Transverse colon (tissue), 4 donors: ENCODE measurements at regions not wholly inside any gene's neighbourhood (a gene's known extent, or its start where the extent isn't known, plus 50 kb on each side); places are given as distances from the start of the nearest gene placed in this dataset.

Experiments used
- CTCF ChIP-seq, 5 experiments: fragments of 200-600 bp in 3 of 5; fragments of 450-650 bp in 2 of 5; sonication (generic) in 3 of 5; IDR thresholded peaks; 1 replicate in 2 of 5; 2 replicates in 3 of 5; pipeline ENCODE4 v1.5.1; 2016 to 2017; ENCODE audit warnings: antibody characterized with exemption in 5 of 5, inconsistent platforms in 3 of 5, mild to moderate bottlenecking in 2 of 5, moderate library complexity in 1 of 5
- EP300 ChIP-seq: sonication (generic); formaldehyde crosslinking; IDR thresholded peaks from one replicate; pipeline ENCODE4 v1.6.1; 2017; ENCODE audit warnings: antibody characterized with exemption, low read depth
- POLR2A ChIP-seq: fragments of 450-650 bp; IDR thresholded peaks from one replicate; pipeline ENCODE4 v1.6.1; 2016; ENCODE audit warnings: antibody characterized with exemption, mild to moderate bottlenecking, moderate library complexity
- POLR2AphosphoS5 ChIP-seq, 3 donors: sonication (generic); formaldehyde crosslinking; IDR thresholded peaks; one replicate each; pipeline ENCODE4 v1.6.1; 2016; ENCODE audit warnings: antibody characterized with exemption in 3 of 3

- TF ChIP-seq POLR2A: no peak
- TF ChIP-seq POLR2AphosphoS5 (IDR thresholded peaks at IDR 0.05): no peak
- no peak for TF ChIP-seq CTCF (IDR thresholded peaks at IDR 0.05)
- TF ChIP-seq EP300: no peak
Measured at GRCh38 chr9:88280816-88281382, 107.3 kb upstream of the SPIN1 start.
